Osteoblast (primary cell): ENCODE measurements at regions not wholly inside any gene's neighbourhood (a gene's known extent, or its start where the extent isn't known, plus 50 kb on each side); places are given as distances from the start of the nearest gene placed in this dataset.

ENCODE experiments used
- DNase-seq: peaks from one replicate; pipeline ENCODE4 v3.0.0; 2011; ENCODE audit warnings: low spot score, mixed read lengths; ENCODE audit not compliant: insufficient read length; ENCODE audit errors: missing footprints
- H2AFZ ChIP-seq: 2 replicates; pipeline ENCODE4 v1.6.0; 2011; ENCODE audit warnings: mild to moderate bottlenecking, low read length
- H3K27ac ChIP-seq: 2 replicates; pipeline ENCODE4 v1.5.1; 2011; ENCODE audit warnings: mild to moderate bottlenecking, low read depth, low read length, moderate library complexity
- H3K27me3 ChIP-seq: 2 replicates; pipeline ENCODE4 v1.6.0; 2012; ENCODE audit warnings: mild to moderate bottlenecking, control low read depth, inconsistent platforms, low read length, moderate library complexity; ENCODE audit not compliant: insufficient read depth
- H3K36me3 ChIP-seq: 2 replicates; pipeline ENCODE4 v1.5.1; 2011; ENCODE audit warnings: mild to moderate bottlenecking, low read length, control low read depth, moderate library complexity; ENCODE audit not compliant: insufficient read depth
- H3K4me1 ChIP-seq: 2 replicates; pipeline ENCODE4 v1.5.1; 2011; ENCODE audit warnings: mild to moderate bottlenecking, low read length, control low read depth, moderate library complexity; ENCODE audit not compliant: insufficient read depth
- H3K4me2 ChIP-seq: 2 replicates; pipeline ENCODE4 v1.6.0; 2011; ENCODE audit warnings: mild to moderate bottlenecking, low read length; ENCODE audit not compliant: insufficient read depth
- H3K4me3 ChIP-seq: fragments of 200-600 bp; sonication (generic); 3 replicates; pipeline ENCODE4 v1.5.1; 2012; ENCODE audit warnings: mild to moderate bottlenecking, low read length, inconsistent platforms; ENCODE audit not compliant: insufficient read depth
- H3K79me2 ChIP-seq: 2 replicates; pipeline ENCODE4 v1.6.0; 2012; ENCODE audit warnings: mild to moderate bottlenecking, low read length, control low read depth, inconsistent platforms; ENCODE audit not compliant: insufficient read depth
- H3K9me3 ChIP-seq: 2 replicates; pipeline ENCODE4 v1.5.1; 2011; ENCODE audit warnings: low read depth, low read length, control low read depth
- H4K20me1 ChIP-seq: 2 replicates; pipeline ENCODE4 v1.6.0; 2012; ENCODE audit warnings: mild to moderate bottlenecking, low read length, control low read depth; ENCODE audit not compliant: insufficient read depth
- TF ChIP-seq, protein P1 (sequence below): IDR thresholded peaks from 2 replicates; pipeline ENCODE4 v1.5.1; 2011; ENCODE audit warnings: mild to moderate bottlenecking, low read depth, low read length, moderate library complexity; ENCODE audit errors: extremely low read depth

- DNase-seq, result no peak
- no peaks in the 10 kb centered on the region for H3K79me2 ChIP-seq
- no peak overlapping the region for H3K4me2 ChIP-seq
- H4K20me1 ChIP-seq, result no peaks in the 10 kb centered on the region
- no peak overlapping the region for H3K27ac ChIP-seq
- TF ChIP-seq, protein P1, sequence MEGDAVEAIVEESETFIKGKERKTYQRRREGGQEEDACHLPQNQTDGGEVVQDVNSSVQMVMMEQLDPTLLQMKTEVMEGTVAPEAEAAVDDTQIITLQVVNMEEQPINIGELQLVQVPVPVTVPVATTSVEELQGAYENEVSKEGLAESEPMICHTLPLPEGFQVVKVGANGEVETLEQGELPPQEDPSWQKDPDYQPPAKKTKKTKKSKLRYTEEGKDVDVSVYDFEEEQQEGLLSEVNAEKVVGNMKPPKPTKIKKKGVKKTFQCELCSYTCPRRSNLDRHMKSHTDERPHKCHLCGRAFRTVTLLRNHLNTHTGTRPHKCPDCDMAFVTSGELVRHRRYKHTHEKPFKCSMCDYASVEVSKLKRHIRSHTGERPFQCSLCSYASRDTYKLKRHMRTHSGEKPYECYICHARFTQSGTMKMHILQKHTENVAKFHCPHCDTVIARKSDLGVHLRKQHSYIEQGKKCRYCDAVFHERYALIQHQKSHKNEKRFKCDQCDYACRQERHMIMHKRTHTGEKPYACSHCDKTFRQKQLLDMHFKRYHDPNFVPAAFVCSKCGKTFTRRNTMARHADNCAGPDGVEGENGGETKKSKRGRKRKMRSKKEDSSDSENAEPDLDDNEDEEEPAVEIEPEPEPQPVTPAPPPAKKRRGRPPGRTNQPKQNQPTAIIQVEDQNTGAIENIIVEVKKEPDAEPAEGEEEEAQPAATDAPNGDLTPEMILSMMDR, result no peak
- no peaks in the 10 kb centered on the region for H3K9me3 ChIP-seq
- H2AFZ ChIP-seq, result no peak overlapping the region
- no peaks in the 10 kb centered on the region for H3K4me1 ChIP-seq
- no peaks in the 10 kb centered on the region for H3K36me3 ChIP-seq
- no peaks in the 10 kb centered on the region for H3K27me3 ChIP-seq
- H3K4me3 ChIP-seq, result no peak overlapping the region
Observed at GRCh38 chr11:80542704-80543103, 1101.9 kb upstream of the TENM4 start.

GRCh38 chr11:80538040-80538439, 1097.2 kb upstream of the TENM4 start:
- Histone ChIP-seq H3K9me3 (no peaks in the 10 kb centered on the region), H3K27me3 (no peaks in the 10 kb centered on the region), H4K20me1 (no peaks in the 10 kb centered on the region), H3K4me2 (no peak overlapping the region), H3K27ac (no peak overlapping the region), H2AFZ (no peak overlapping the region), H3K4me3 (no peak overlapping the region), H3K79me2 (no peaks in the 10 kb centered on the region), H3K4me1 (no peaks in the 10 kb centered on the region), H3K36me3 (no peaks in the 10 kb centered on the region)
- DNase-seq, result no peak
- TF ChIP-seq, protein P1, result no peak

GRCh38 chr11:80533463-80533862, 1092.6 kb upstream of the TENM4 start:
- no peak for DNase-seq
- H4K20me1 ChIP-seq, result no peaks in the 10 kb centered on the region
- no peaks in the 10 kb centered on the region for H3K27me3 ChIP-seq
- H2AFZ ChIP-seq, result no peak overlapping the region
- H3K4me2 ChIP-seq, result no peak overlapping the region
- no peaks in the 10 kb centered on the region for H3K36me3 ChIP-seq
- H3K4me1 ChIP-seq, result no peaks in the 10 kb centered on the region
- H3K79me2 ChIP-seq, result no peaks in the 10 kb centered on the region
- TF ChIP-seq, protein P1, result no peak
- H3K9me3 ChIP-seq, result no peaks in the 10 kb centered on the region
- no peak overlapping the region for H3K27ac ChIP-seq
- H3K4me3 ChIP-seq, result no peak overlapping the region

GRCh38 chr11:80532633-80533232, 1091.9 kb upstream of the TENM4 start:
- H3K36me3 ChIP-seq, result no peaks in the 10 kb centered on the region
- H3K27ac ChIP-seq, result no peak overlapping the region
- no peaks in the 10 kb centered on the region for H3K27me3 ChIP-seq
- H4K20me1 ChIP-seq, result no peaks in the 10 kb centered on the region
- H3K4me1 ChIP-seq, result no peaks in the 10 kb centered on the region
- no peaks in the 10 kb centered on the region for H3K9me3 ChIP-seq
- H3K79me2 ChIP-seq, result no peaks in the 10 kb centered on the region
- H3K4me3 ChIP-seq, result no peak overlapping the region
- DNase-seq, result no peak
- TF ChIP-seq, protein P1, result no peak
- H3K4me2 ChIP-seq, result no peak overlapping the region
- H2AFZ ChIP-seq, result no peak overlapping the region
